ENCODE measurements at regions not wholly inside any gene's neighbourhood (a gene's known extent, or its start where the extent isn't known, plus 50 kb on each side); places are given as distances from the start of the nearest gene placed in this dataset.
"Not testable (repeated sequence)": the region's sequence is repeated elsewhere in the genome, so short reads cannot be mapped to it uniquely, and the experiment has no call there.

GRCh38 chrY:7877458-7877857 lies 965.9 kb upstream of the AMELY start:
- no peak for DNase-seq (ENCODE audit: low read depth)

- DNase-seq (ENCODE audit: low read depth): no peak
Observed at GRCh38 chrY:7874080-7874479, 962.5 kb upstream of the AMELY start.

GRCh38 chrY:7871304-7871932 lies 959.9 kb upstream of the AMELY start:
- DNase-seq (ENCODE audit: low read depth): no peak

GRCh38 chrY:7866976-7867375 lies 955.4 kb upstream of the AMELY start:
- DNase-seq (ENCODE audit: low read depth): no peak

- DNase-seq (ENCODE audit: low read depth): no peak
Observed at GRCh38 chrY:7860781-7861614, 949.4 kb upstream of the AMELY start.

- no peak for DNase-seq (ENCODE audit: low read depth)
Observed at GRCh38 chrY:7850191-7850590, 938.6 kb upstream of the AMELY start.

GRCh38 chrY:7845776-7846175 lies 934.2 kb upstream of the AMELY start:
- DNase-seq (ENCODE audit: low read depth): no peak

- no peak for DNase-seq (ENCODE audit: low read depth)
Observed at GRCh38 chrY:7837046-7837445, 925.5 kb upstream of the AMELY start.

- no peak for DNase-seq (ENCODE audit: low read depth)
Observed at GRCh38 chrY:7836366-7836765, 924.8 kb upstream of the AMELY start.

GRCh38 chrY:7835416-7835815 lies 923.9 kb upstream of the AMELY start:
- no peak for DNase-seq (ENCODE audit: low read depth)

- DNase-seq (ENCODE audit: low read depth): no peak
Observed at GRCh38 chrY:7834284-7834683, 922.7 kb upstream of the AMELY start.

GRCh38 chrY:7830881-7831280 lies 919.3 kb upstream of the AMELY start:
- DNase-seq (ENCODE audit: low read depth): not testable (repeated sequence)

- no peak for DNase-seq (ENCODE audit: low read depth)
Observed at GRCh38 chrY:7826533-7826932, 915.0 kb upstream of the AMELY start.

GRCh38 chrY:7825874-7826273 lies 914.3 kb upstream of the AMELY start:
- DNase-seq (ENCODE audit: low read depth): no peak

GRCh38 chrY:7821295-7822035 lies 909.9 kb upstream of the AMELY start:
- no peak for DNase-seq (ENCODE audit: low read depth)

- DNase-seq (ENCODE audit: low read depth): no peak
Observed at GRCh38 chrY:7818924-7819323, 907.4 kb upstream of the AMELY start.

- no peak for DNase-seq (ENCODE audit: low read depth)
Observed at GRCh38 chrY:7816567-7816966, 905.0 kb upstream of the AMELY start.

GRCh38 chrY:7815921-7816320 lies 904.4 kb upstream of the AMELY start:
- no peak for DNase-seq (ENCODE audit: low read depth)

- no peak for DNase-seq (ENCODE audit: low read depth)
Observed at GRCh38 chrY:7815285-7815684, 903.7 kb upstream of the AMELY start.

- DNase-seq (ENCODE audit: low read depth): no peak
Observed at GRCh38 chrY:7814361-7814760, 902.8 kb upstream of the AMELY start.

GRCh38 chrY:7810359-7810758 lies 898.8 kb upstream of the AMELY start:
- no peak for DNase-seq (ENCODE audit: low read depth)

GRCh38 chrY:7807516-7807870 lies 895.9 kb upstream of the AMELY start:
- no peak for DNase-seq (ENCODE audit: low read depth)
